T-helper 17 cell (primary cell): ENCODE measurements at regions not wholly inside any gene's neighbourhood (a gene's known extent, or its start where the extent isn't known, plus 50 kb on each side); places are given as distances from the start of the nearest gene placed in this dataset.

ENCODE experiments used
- ATAC-seq: fragments of 150-1000 bp; cut with Tn5 transposase; 2 replicates; pipeline ENCODE4 v1.10.0; 2021; ENCODE audit warnings: mild to moderate bottlenecking, moderate library complexity
- DNase-seq, 3 donors: peaks; one replicate each; pipeline versions ENCODE4 v3.0.0 to v3.0.0-alpha.2; 2020 to 2021
- H3K9me3 ChIP-seq: one replicate; pipeline ENCODE4 v1.7.0; 2013; ENCODE audit warnings: low read length, mild to moderate bottlenecking; ENCODE audit not compliant: control insufficient read depth, poor library complexity, severe bottlenecking
- H3K27ac Mint-ChIP-seq: one replicate; pipeline ENCODE4 v1.8.0; 2022; ENCODE audit warnings: mild to moderate bottlenecking, moderate library complexity, mixed read lengths
- H3K27me3 Mint-ChIP-seq: one replicate; pipeline ENCODE4 v1.8.0; 2022; ENCODE audit warnings: mixed read lengths
- H3K36me3 Mint-ChIP-seq: one replicate; pipeline ENCODE4 v1.8.0; 2022; ENCODE audit warnings: low read depth, mixed read lengths
- H3K4me1 Mint-ChIP-seq: one replicate; pipeline ENCODE4 v1.8.0; 2022; ENCODE audit warnings: mild to moderate bottlenecking, mixed read lengths
- H3K4me3 Mint-ChIP-seq: one replicate; pipeline ENCODE4 v1.8.0; 2022; ENCODE audit warnings: mild to moderate bottlenecking, moderate library complexity, mixed read lengths

DNA sequence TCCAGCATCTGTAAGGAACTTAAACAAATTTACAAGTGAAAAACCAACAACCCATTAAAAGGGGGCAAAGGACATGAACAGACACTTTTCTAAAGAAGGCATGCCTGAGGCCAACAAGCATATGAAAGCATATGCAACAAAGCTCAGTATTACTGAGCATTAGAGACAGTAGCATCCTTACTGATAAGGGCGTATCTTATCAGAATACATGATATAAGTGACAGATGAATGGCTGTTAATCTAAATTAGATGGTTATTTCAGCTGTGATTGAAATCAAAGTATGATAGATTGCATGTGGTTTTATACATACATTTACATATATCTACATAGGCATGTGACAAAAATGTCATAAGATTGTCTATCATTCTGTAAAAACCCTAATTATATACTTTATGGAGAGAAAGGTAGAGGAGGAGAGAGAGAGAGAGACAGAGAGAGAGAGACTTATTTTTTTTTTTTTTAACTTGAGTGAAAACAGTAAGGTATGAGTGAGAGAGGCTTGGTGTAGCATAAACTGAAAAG lies 1240.7 kb downstream of the FAM181B start:
- H3K27me3 Mint-ChIP-seq, result no peaks in the 10 kb centered on the region
- ATAC-seq (no peak), DNase-seq (no peak)
- H3K36me3 Mint-ChIP-seq, result no peaks in the 10 kb centered on the region
- H3K4me3 Mint-ChIP-seq, result no peak overlapping the region
- no peaks in the 10 kb centered on the region for H3K4me1 Mint-ChIP-seq
- H3K9me3 ChIP-seq, result no peaks in the 10 kb centered on the region
- no peak overlapping the region for H3K27ac Mint-ChIP-seq

DNA sequence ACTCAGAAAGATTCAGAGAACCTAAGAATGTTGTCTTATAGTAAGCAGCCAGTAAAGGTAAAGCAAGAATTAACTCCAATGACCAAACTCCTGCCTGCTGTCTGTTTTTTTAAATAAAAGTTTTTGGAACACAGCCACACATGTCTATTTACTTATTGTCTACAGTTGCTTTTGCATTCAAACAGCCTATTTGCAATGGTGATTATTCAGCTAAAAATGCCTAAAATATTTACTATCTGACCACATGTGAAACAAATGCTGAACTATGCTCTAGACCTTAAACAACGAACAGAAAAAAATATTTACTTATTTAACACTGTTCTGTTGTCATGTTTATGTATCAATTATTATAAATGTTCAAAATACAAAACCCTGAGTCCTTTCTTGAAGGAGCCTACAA lies 1246.6 kb downstream of the FAM181B start:
- no peak overlapping the region for H3K27ac Mint-ChIP-seq
- H3K36me3 Mint-ChIP-seq, result no peaks in the 10 kb centered on the region
- H3K9me3 ChIP-seq, result no peaks in the 10 kb centered on the region
- H3K4me1 Mint-ChIP-seq, result no peaks in the 10 kb centered on the region
- H3K27me3 Mint-ChIP-seq, result no peaks in the 10 kb centered on the region
- DNase-seq (no peak), ATAC-seq (no peak)
- no peak overlapping the region for H3K4me3 Mint-ChIP-seq

DNA sequence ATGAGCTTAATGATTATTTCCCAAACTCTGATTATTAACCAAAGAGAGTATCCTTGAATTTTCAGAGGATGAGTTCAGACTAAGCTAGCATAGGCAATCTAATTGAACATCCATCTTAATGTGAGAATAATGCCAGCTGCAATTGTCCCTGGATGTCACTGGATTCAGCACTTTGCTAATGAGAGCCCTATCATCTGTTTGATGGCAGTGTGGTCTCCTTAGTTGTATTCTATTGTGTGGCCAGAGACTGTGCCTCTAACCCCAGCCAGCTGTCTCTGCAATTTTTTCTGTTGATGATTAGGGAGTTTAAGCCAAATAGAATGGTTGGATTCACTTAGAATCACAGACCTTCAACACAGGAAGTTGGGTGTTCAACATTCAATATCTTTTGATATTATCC lies 1249.5 kb downstream of the FAM181B start:
- no peaks in the 10 kb centered on the region for H3K36me3 Mint-ChIP-seq
- no peaks in the 10 kb centered on the region for H3K4me1 Mint-ChIP-seq
- no peaks in the 10 kb centered on the region for H3K9me3 ChIP-seq
- H3K27me3 Mint-ChIP-seq, result no peaks in the 10 kb centered on the region
- no peak overlapping the region for H3K27ac Mint-ChIP-seq
- no peak for ATAC-seq
- no peak overlapping the region for H3K4me3 Mint-ChIP-seq
- no peak for DNase-seq

DNA sequence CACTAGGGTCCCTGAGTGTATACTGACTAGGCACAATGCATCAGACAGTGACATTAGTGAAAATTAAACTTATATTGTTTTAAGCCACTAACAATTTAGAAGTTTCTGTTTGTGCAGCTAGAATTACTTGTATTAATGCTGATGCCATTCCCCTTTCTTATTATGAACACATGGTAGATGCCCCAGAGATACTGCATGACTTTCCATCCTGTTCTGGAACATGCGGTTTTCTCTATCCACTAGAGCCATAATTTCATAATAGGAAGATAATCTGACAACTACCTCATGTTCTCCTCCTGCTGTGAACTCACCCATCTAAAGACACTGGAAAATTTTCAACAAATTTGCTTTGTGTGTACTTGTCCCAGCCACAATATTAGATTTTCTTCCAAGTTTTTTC lies 1256.4 kb downstream of the FAM181B start:
- H3K9me3 ChIP-seq, result no peaks in the 10 kb centered on the region
- no peak for DNase-seq
- Mint-ChIP-seq H3K4me3 (no peak overlapping the region), H3K27ac (no peak overlapping the region), H3K4me1 (no peaks in the 10 kb centered on the region), H3K36me3 (no peaks in the 10 kb centered on the region), H3K27me3 (no peaks in the 10 kb centered on the region)
- no peak for ATAC-seq

DNA sequence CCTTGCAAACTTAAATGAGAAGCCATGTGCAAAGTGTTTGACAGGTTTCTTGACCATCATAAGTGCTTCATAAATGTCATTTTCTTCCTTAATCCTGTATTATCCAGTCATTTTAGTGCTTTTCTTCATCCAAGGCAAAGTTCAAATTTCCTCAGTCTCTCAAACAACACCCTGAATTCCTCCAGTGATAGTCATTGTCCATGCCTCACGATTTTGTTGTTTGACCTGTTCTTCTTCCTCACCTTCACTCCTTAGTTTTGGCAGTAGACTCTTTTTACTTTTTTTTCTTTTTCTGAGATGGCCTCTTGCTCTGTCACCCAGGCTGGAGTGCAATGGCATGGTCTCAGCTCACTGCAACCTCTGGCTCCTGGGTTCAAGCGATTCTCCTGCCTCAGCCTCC lies 1257.3 kb downstream of the FAM181B start:
- no peaks in the 10 kb centered on the region for H3K27me3 Mint-ChIP-seq

DNA sequence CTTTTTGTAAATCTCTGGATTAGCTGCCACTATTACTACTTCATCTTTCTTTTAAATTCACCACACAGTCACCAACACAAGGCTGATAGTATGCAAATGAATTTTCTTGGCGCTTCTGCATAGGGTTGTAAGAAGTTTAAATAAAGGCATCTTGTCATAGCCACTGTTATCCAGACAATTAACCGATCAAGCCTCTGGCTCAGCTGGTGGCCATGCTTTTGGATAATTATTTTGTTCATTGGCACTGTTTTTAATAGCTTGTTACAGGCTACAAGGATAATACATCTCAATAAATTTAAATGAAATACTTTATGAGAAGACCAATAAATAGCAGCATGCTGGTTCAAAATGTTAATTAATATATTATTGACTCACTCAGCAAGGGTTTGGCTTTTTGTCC lies 1261.0 kb downstream of the FAM181B start:
- DNase-seq (no peak), ATAC-seq (no peak)
- Mint-ChIP-seq H3K27me3 (no peaks in the 10 kb centered on the region), H3K36me3 (no peaks in the 10 kb centered on the region), H3K27ac (no peak overlapping the region), H3K4me3 (no peak overlapping the region), H3K4me1 (no peaks in the 10 kb centered on the region)
- H3K9me3 ChIP-seq, result no peaks in the 10 kb centered on the region

More for the DNA sequence above, 1257.3 kb downstream of the FAM181B start:
- DNase-seq (no peak), ATAC-seq (no peak)
- Mint-ChIP-seq H3K36me3 (no peaks in the 10 kb centered on the region), H3K27ac (no peak overlapping the region), H3K4me3 (no peak overlapping the region), H3K4me1 (no peaks in the 10 kb centered on the region)
- H3K9me3 ChIP-seq, result no peaks in the 10 kb centered on the region

DNA sequence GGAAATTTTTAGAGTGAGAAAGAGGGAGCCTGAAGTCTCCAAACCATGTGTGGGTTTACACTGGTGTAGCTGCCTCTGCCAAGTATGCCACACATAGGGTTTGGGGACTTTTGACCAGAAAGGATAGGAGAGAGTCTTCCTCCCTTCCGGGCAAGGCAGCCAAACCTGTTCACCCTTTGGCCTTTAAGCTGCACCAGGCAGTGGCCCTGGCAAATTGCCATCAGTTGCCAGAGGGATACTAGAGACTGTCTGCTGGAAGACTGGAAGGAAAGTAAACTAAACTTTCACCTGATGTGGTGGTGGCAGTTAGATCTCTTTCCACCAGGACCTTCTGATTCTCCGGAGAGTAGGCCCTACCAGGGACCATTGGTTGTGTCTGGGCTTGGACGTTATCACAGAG lies 1263.2 kb downstream of the FAM181B start:
- DNase-seq, result no peak
- Mint-ChIP-seq H3K27me3 (no peaks in the 10 kb centered on the region), H3K4me3 (no peak overlapping the region), H3K4me1 (no peaks in the 10 kb centered on the region), H3K27ac (no peak overlapping the region), H3K36me3 (no peaks in the 10 kb centered on the region)
- ATAC-seq, result no peak
- no peaks in the 10 kb centered on the region for H3K9me3 ChIP-seq

DNA sequence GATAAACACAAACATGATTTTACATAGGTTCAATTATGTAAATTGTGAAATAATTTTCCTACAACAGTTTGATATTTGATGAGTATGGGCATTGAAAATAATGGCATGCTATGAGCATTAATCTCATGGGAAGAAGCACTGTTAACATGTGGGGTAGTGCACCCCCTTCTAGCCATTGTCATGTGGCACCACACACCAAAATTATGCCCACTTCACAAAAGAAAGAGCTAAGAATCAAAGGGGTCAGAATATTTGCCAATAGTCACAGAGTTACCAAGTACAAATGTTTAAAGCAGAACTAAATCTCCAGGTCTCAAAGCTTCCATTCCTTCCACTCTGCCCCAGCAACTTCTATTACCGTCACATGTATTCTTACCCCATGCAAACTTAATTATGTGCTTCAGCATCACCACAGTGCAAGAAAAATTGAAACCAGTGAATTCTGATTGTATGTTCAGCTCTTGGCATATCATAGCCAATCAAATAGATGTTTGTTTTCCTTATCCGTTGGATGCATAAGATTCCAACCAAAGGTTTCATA lies 1273.8 kb downstream of the FAM181B start:
- no peaks in the 10 kb centered on the region for H3K9me3 ChIP-seq
- Mint-ChIP-seq H3K27ac (no peak overlapping the region), H3K4me3 (no peak overlapping the region), H3K27me3 (no peaks in the 10 kb centered on the region), H3K4me1 (no peaks in the 10 kb centered on the region), H3K36me3 (no peaks in the 10 kb centered on the region)
- ATAC-seq (no peak), DNase-seq (no peak)

DNA sequence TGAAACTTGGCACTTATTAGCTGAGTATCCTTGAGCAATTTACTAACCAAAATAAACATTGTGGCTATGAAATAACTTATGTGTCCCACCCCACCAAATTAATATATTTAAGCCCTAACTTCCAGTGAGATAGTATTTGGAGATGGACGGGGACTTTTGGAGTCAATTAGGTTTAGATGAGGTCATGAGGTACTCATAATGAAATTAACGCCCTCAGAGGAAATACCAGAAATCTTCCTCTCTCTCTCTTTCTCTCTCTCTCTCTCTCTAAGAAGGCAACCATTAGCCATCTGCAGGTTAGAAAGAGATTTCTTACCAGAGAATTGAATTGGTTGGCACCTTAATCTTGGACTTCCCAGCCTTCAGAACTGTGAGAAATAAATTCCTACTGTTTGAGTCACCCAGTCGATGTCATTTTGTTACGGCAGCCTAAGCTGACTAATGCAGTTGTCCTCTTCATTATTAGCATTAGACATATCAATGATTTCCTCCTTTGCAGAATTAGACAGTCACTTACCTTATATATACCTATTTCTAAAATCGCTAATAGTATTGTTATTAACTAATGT lies 1284.0 kb downstream of the FAM181B start:
- DNase-seq, result no peak
- H3K27ac Mint-ChIP-seq, result no peak overlapping the region
- H3K36me3 Mint-ChIP-seq, result no peaks in the 10 kb centered on the region
- no peak overlapping the region for H3K4me3 Mint-ChIP-seq
- H3K27me3 Mint-ChIP-seq, result no peaks in the 10 kb centered on the region
- no peaks in the 10 kb centered on the region for H3K4me1 Mint-ChIP-seq
- no peak for ATAC-seq
- H3K9me3 ChIP-seq, result peaks cover 3% of the 10 kb centered on the region

DNA sequence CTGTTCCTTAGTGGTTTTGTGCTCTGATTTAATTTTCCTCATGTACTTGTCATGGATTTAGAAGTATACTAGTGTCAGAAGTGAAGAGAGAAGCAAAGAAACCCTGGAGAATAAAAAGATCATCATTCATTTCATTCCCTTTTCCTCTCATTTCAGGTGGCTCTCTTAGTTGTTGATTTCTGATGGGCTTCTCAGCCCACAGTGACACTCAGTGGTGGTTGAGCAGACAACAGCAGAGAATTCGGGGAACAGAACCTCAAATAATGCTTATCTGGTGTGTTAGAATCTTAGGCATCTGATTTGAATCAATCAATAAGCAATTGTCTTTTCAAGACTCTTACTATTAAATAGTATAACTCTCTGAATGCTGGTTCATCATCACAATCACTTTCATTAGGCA lies 1289.4 kb downstream of the FAM181B start:
- no peak for ATAC-seq
- H3K9me3 ChIP-seq, result no peaks in the 10 kb centered on the region
- Mint-ChIP-seq H3K27me3 (no peaks in the 10 kb centered on the region), H3K27ac (no peak overlapping the region), H3K4me3 (no peak overlapping the region), H3K36me3 (no peaks in the 10 kb centered on the region), H3K4me1 (no peaks in the 10 kb centered on the region)
- no peak for DNase-seq

DNA sequence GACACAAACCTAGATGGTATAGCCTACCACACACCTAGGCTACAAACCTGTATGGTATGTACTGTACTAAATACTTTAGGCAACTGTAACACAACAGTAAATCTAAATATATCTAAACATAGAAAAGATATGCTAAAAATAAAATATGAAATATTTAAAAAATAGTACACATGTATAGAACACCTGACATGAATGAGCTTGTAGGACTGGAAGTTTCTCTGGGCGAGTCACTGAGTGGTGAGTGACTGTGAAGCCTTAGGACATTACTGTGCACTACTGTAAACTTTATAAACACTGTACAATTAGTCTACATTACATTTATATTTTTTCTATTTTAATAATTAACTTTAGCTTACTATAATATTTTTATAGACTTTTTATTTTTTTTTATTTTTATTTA lies 1301.3 kb downstream of the FAM181B start:
- no peak for ATAC-seq
- DNase-seq, result no peak
- H3K36me3 Mint-ChIP-seq, result no peaks in the 10 kb centered on the region
- no peaks in the 10 kb centered on the region for H3K9me3 ChIP-seq
- no peak overlapping the region for H3K27ac Mint-ChIP-seq
- H3K4me3 Mint-ChIP-seq, result no peak overlapping the region
- no peaks in the 10 kb centered on the region for H3K27me3 Mint-ChIP-seq
- no peaks in the 10 kb centered on the region for H3K4me1 Mint-ChIP-seq

DNA sequence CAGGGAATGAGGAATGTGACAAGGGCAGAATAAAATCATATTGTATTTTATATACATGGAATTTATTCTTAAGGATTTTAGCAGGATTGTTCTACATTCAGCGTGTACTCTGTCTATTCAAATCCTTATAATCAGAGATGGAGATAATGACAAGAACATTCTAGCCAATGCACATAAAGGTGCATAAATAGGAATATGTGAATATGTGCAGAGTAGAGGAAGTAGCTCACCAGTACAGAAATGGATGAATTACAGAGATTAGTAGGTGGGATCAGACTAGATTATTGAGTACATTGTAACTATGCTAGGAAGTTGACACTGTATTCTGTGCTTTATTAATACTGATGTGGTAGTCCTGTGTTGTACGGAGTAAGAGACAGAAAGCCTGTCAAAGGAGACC lies 1308.8 kb downstream of the FAM181B start:
- Mint-ChIP-seq H3K4me1 (no peaks in the 10 kb centered on the region), H3K27me3 (no peaks in the 10 kb centered on the region), H3K36me3 (no peaks in the 10 kb centered on the region), H3K4me3 (no peak overlapping the region), H3K27ac (no peak overlapping the region)
- H3K9me3 ChIP-seq, result no peaks in the 10 kb centered on the region
- DNase-seq (no peak), ATAC-seq (no peak)

DNA sequence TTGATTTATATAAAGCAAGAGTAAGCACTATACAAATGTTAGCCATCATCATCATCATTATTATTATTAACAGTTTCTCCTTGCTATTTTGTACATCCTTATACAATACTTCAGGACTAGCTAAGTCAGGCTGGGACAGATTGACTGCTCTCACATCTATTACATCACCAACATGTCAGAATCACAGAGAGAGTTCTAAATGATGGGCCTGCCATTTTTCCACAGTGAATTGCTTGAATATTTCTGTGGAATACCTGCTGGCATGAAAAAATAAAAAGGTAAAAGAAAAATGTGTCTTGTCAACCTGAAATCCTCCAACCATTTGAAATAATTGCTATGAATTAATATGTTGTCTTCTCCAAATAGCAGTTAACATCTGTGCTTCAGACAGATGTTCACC lies 1311.3 kb downstream of the FAM181B start:
- Mint-ChIP-seq H3K4me3 (no peak overlapping the region), H3K27ac (no peak overlapping the region), H3K27me3 (no peaks in the 10 kb centered on the region), H3K4me1 (no peaks in the 10 kb centered on the region), H3K36me3 (no peaks in the 10 kb centered on the region)
- DNase-seq (no peak), ATAC-seq (no peak)
- no peaks in the 10 kb centered on the region for H3K9me3 ChIP-seq

DNA sequence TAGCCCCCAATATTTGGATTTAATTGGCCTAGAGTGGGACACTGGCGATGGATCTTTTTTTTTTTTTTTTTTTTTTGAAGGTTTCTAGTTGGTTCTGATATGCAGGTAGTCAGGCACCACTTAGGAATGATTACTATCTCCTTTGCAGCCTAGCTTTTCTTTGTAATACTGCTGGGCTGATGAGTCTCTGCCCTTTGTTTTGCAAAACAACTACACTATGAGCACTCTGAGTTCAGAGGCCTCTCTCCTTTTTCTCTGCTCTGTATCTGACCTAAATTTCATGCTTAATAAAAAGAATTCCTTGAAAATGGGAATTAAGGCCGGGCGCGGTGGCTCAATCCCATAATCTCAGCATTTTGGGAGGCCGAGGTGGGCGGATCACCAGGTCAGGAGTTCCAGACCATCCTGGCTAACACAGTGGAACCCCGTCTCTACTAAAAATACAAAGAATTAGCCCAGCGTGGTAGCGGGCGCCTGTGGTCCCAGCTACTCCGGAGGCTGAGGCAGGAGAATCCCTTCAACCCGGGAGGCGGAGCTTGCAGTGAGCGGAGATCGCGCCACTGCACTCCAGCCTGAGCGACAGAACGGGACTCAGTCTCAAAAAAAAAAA lies 1312.3 kb downstream of the FAM181B start:
- ATAC-seq (no peak), DNase-seq (no peak)
- Mint-ChIP-seq H3K27me3 (no peaks in the 10 kb centered on the region), H3K36me3 (no peaks in the 10 kb centered on the region), H3K4me1 (no peaks in the 10 kb centered on the region), H3K27ac (no peak overlapping the region), H3K4me3 (no peak overlapping the region)
- no peaks in the 10 kb centered on the region for H3K9me3 ChIP-seq
